Panc1 (cell line): ENCODE measurements at regions not wholly inside any gene's neighbourhood (a gene's known extent, or its start where the extent isn't known, plus 50 kb on each side); places are given as distances from the start of the nearest gene placed in this dataset.

Source experiments
- ATAC-seq: fragments of 200-7000 bp; cut with Tn5 transposase; 2 replicates; pipeline ENCODE4 v1.9.1; 2020; ENCODE audit warnings: mild to moderate bottlenecking, moderate library complexity
- BruUV-seq: library from RNA; stranded (reverse); fragments of 400-500 nt; replicated peaks from 2 replicates; lab custom pipeline; 2021; lab: Mats Ljungman, UMichigan
- CTCF ChIA-PET: fragments of 300-600 bp; sonication (Branson Sonifier 250); formaldehyde crosslinking; loops from one replicate; lab custom pipeline; 2022; ENCODE audit warnings: antibody characterized with exemption; lab: Charles Lee
- POLR2A ChIA-PET: fragments of 300-600 bp; sonication (Branson Sonifier 250); formaldehyde crosslinking; loops from one replicate; lab custom pipeline; 2022; ENCODE audit warnings: antibody characterized with exemption; lab: Charles Lee
- DNase-seq: peaks from one replicate; pipeline ENCODE4 v3.0.0-alpha.2; 2010; ENCODE audit warnings: low read depth, low spot score
- H3K27ac ChIP-seq: 2 replicates; pipeline ENCODE4 v1.5.1; 2011; ENCODE audit warnings: mild to moderate bottlenecking, low read length, inconsistent platforms
- H3K27me3 ChIP-seq: fragments of 200-500 bp; sonication (Bioruptor generic); 2 replicates; pipeline ENCODE4 v1.6.0; 2014; ENCODE audit warnings: low read length, inconsistent platforms; ENCODE audit not compliant: control insufficient read depth, insufficient read depth
- H3K36me3 ChIP-seq: fragments of 200-500 bp; sonication (Bioruptor generic); 2 replicates; pipeline ENCODE4 v1.5.1; 2014; ENCODE audit warnings: inconsistent platforms, mild to moderate bottlenecking, low read length, moderate library complexity; ENCODE audit not compliant: control insufficient read depth, insufficient read depth
- H3K4me1 ChIP-seq: 2 replicates; pipeline ENCODE4 v1.5.1; 2011; ENCODE audit warnings: inconsistent platforms, mild to moderate bottlenecking, low read length, moderate library complexity; ENCODE audit not compliant: control insufficient read depth, insufficient read depth
- H3K4me3 ChIP-seq, 2 experiments: 2 replicates each; pipeline ENCODE4 v1.5.1; 2011 to 2012; ENCODE audit warnings: low read depth in 2 of 2, low read length in 2 of 2, mild to moderate bottlenecking in 2 of 2, inconsistent platforms in 1 of 2, moderate library complexity in 1 of 2
- H3K9me3 ChIP-seq: fragments of 200-500 bp; sonication (Bioruptor generic); 2 replicates; pipeline ENCODE4 v1.5.1; 2014; ENCODE audit warnings: low read depth, mild to moderate bottlenecking, inconsistent platforms, low read length, moderate library complexity; ENCODE audit not compliant: control insufficient read depth, insufficient read depth
- CTCF ChIP-seq: fragments of 450-650 bp; IDR thresholded peaks from 2 replicates; pipeline ENCODE4 v1.5.1; 2017; ENCODE audit warnings: mild to moderate bottlenecking
- POLR2AphosphoS5 ChIP-seq: IDR thresholded peaks from 2 replicates; pipeline ENCODE4 v1.6.1; 2012; ENCODE audit warnings: mild to moderate bottlenecking, low read depth, low read length, moderate library complexity
- REST ChIP-seq, 2 experiments: IDR thresholded peaks; 2 replicates each; pipeline ENCODE4 v1.6.1; 2011 to 2012; ENCODE audit warnings: low read depth in 2 of 2, control low read depth in 1 of 2, low read length in 1 of 2, mild to moderate bottlenecking in 1 of 2, moderate library complexity in 1 of 2; ENCODE audit not compliant: insufficient read depth in 1 of 2
- SIN3A ChIP-seq: IDR thresholded peaks from 2 replicates; pipeline ENCODE4 v1.6.1; 2012; ENCODE audit warnings: low read depth, mild to moderate bottlenecking, low read length, moderate library complexity, borderline replicate concordance; ENCODE audit not compliant: insufficient read depth
- TCF7L2 ChIP-seq: IDR thresholded peaks from 2 replicates; pipeline ENCODE4 v1.6.1; 2011; ENCODE audit warnings: mild to moderate bottlenecking, low read depth, low read length, inconsistent platforms
- in situ Hi-C: cut with HindIII; loops from 2 replicates; pipeline ENCODE4 v1.10.0; 2016; ENCODE audit warnings: low sequenced_read_pairs, low pct_unique_long_range_greater_than_20kb
- intact Hi-C: fragments of 100-400 bp; cut with micrococcal nuclease; formaldehyde crosslinking; loops from one replicate; pipeline ENCODE4 v1.10.0; 2022; ENCODE audit not compliant: unreplicated experiment

DNA sequence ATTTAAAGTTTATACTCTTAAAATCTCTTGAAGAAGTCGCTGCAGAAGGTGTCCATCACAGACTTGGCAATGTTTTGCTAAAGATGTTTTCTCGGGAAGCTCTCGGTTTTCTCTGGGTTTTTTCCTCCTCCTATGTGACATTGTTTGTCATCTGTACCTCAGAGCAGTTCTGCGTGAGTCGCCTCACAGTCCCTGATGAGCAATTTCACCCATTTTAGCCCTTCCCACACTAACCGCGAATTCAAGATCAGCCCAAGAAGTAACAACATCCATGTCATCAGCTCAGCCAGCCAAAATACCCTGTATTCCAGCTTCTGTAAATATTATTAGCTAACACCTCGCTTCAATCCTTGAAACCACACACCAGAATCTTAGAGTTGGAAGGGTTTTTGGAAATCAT lies 224.3 kb upstream of the SETMAR start:
- POLR2A ChIA-PET: no interaction called here
- no peak for ATAC-seq
- no peak for DNase-seq
- no TSS peak for BruUV-seq
- TF ChIP-seq POLR2AphosphoS5 (no peak), SIN3A (no peak), TCF7L2 (no peak), REST (IDR thresholded peaks at IDR 0.05; ENCODE audit: insufficient read depth in 1 of 2, low read depth in 2 of 2, low read length in 1 of 2) (no peak), CTCF (no peak)
- intact Hi-C loops (no loop called here), in situ Hi-C loops (no loop called here)
- H3K4me3 ChIP-seq: no peak overlapping the region
- CTCF ChIA-PET: no interaction called here
- H3K4me1 ChIP-seq: no peaks in the 10 kb centered on the region
- no peaks in the 10 kb centered on the region for H3K9me3 ChIP-seq
- H3K36me3 ChIP-seq: no peaks in the 10 kb centered on the region
- no peaks in the 10 kb centered on the region for H3K27me3 ChIP-seq
- no peak overlapping the region for H3K27ac ChIP-seq

DNA sequence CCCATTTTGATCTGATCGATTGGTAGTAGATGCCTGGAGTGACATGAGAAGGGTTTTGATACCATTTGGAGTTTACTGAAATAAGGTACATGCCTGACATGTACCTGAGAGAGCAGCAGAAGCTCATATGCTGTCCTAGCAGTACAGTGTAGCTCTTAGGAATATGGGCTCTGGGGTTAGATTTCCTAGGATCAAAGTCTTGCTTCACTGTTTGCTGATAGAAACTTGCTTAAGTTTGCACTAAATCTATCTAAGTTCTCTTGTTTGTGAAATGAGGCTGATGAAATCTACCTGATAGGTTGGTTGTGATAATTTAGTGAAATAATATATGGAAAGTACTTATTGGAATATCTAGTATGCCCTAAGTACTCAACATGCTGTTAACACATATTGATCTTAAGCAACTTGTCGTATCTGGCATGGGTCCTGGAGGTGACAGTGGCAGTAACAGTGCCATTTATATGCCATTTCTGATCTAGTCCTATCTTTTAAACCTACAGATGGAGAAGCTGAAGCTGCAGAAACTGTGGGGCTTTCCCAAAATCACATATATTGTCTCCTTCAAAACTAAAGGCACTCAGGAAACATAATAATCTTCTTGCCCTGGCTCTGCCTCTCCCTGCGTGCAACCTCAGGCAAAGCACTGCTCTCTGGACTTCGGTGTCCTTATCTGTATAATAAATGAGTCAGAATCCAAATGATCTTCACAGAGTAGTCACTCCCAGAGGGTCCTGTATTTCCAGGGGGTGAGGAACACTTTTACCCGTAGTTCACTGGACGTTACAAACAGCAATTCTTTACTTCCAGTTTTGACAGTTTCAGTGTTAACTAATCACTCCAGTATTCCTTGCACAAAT lies 223.6 kb upstream of the SETMAR start:
- no peaks in the 10 kb centered on the region for H3K9me3 ChIP-seq
- in situ Hi-C loops (no loop called here), intact Hi-C loops (no loop called here)
- ChIA-PET CTCF (no interaction called here), POLR2A (no interaction called here)
- no peak overlapping the region for H3K4me3 ChIP-seq
- H3K27ac ChIP-seq: no peak overlapping the region
- no TSS peak for BruUV-seq
- no peaks in the 10 kb centered on the region for H3K4me1 ChIP-seq
- ATAC-seq: no peak
- no peak for DNase-seq
- no peaks in the 10 kb centered on the region for H3K36me3 ChIP-seq
- no peak for TF ChIP-seq CTCF
- TF ChIP-seq TCF7L2: no peak
- TF ChIP-seq SIN3A: no peak
- TF ChIP-seq POLR2AphosphoS5: no peak
- no peak for TF ChIP-seq REST (IDR thresholded peaks at IDR 0.05; ENCODE audit: insufficient read depth in 1 of 2, low read depth in 2 of 2, low read length in 1 of 2)
- no peaks in the 10 kb centered on the region for H3K27me3 ChIP-seq
